ENCODE measurements at regions not wholly inside any gene's neighbourhood (a gene's known extent, or its start where the extent isn't known, plus 50 kb on each side); places are given as distances from the start of the nearest gene placed in this dataset.

GRCh38 chr1:96365596-96366390 is 355.8 kb upstream of the PTBP2 start:
- H3K4me3 ChIP-seq (ENCODE audit: low read depth, low read length), result no peak overlapping the region
- DNase-seq (ENCODE audit: low read depth), result no peak
- no peak for TF ChIP-seq CTCF (IDR thresholded peaks at IDR 0.05; ENCODE audit: control insufficient read depth, extremely low read depth, insufficient read depth)

GRCh38 chr1:96366516-96366915 is 355.1 kb upstream of the PTBP2 start:
- no peak overlapping the region for H3K4me3 ChIP-seq (ENCODE audit: low read depth, low read length)
- no peak for TF ChIP-seq CTCF (IDR thresholded peaks at IDR 0.05; ENCODE audit: control insufficient read depth, extremely low read depth, insufficient read depth)
- DNase-seq (ENCODE audit: low read depth), result no peak

- no peak for DNase-seq (ENCODE audit: low read depth)
- H3K4me3 ChIP-seq (ENCODE audit: low read depth, low read length), result no peak overlapping the region
- no peak for TF ChIP-seq CTCF (IDR thresholded peaks at IDR 0.05; ENCODE audit: control insufficient read depth, extremely low read depth, insufficient read depth)
Measured at GRCh38 chr1:96367791-96368190, 353.8 kb upstream of the PTBP2 start.

- DNase-seq (ENCODE audit: low read depth), result no peak
- no peak overlapping the region for H3K4me3 ChIP-seq (ENCODE audit: low read depth, low read length)
Measured at GRCh38 chr1:96370757-96371156, 350.8 kb upstream of the PTBP2 start.

GRCh38 chr1:96372881-96373280 is 348.7 kb upstream of the PTBP2 start:
- DNase-seq (ENCODE audit: low read depth), result no peak
- TF ChIP-seq CTCF (IDR thresholded peaks at IDR 0.05; ENCODE audit: control insufficient read depth, extremely low read depth, insufficient read depth), result no peak
- no peak overlapping the region for H3K4me3 ChIP-seq (ENCODE audit: low read depth, low read length)

More at GRCh38 chr1:96370757-96371156, 350.8 kb upstream of the PTBP2 start:
- no peak for TF ChIP-seq CTCF (IDR thresholded peaks at IDR 0.05; ENCODE audit: control insufficient read depth, extremely low read depth, insufficient read depth)

- DNase-seq (ENCODE audit: low read depth), result no peak
- TF ChIP-seq CTCF (IDR thresholded peaks at IDR 0.05; ENCODE audit: control insufficient read depth, extremely low read depth, insufficient read depth), result no peak
- H3K4me3 ChIP-seq (ENCODE audit: low read depth, low read length), result no peak overlapping the region
Measured at GRCh38 chr1:96374076-96374762, 347.4 kb upstream of the PTBP2 start.
